CD14-positive monocyte (primary cell): ENCODE measurements at regions not wholly inside any gene's neighbourhood (a gene's known extent, or its start where the extent isn't known, plus 50 kb on each side); places are given as distances from the start of the nearest gene placed in this dataset.

Experiments used
- DNase-seq, 3 donors: peaks; one replicate each; pipeline ENCODE4 v3.0.0-alpha.2; 2011 to 2022
- H2AFZ ChIP-seq: 2 replicates; pipeline ENCODE4 v1.6.0; 2012; ENCODE audit warnings: mild to moderate bottlenecking, low read depth, low read length, inconsistent platforms; ENCODE audit not compliant: insufficient read depth, poor library complexity, severe bottlenecking
- H3K27ac ChIP-seq, 2 donors: 1 replicate in 1 of 2; 2 replicates in 1 of 2; pipeline ENCODE4 v1.5.1; 2012 to 2013; ENCODE audit warnings: low read length in 2 of 2, control low read depth in 1 of 2, inconsistent platforms in 1 of 2, low read depth in 1 of 2, mild to moderate bottlenecking in 1 of 2
- H3K27me3 ChIP-seq, 2 donors: one replicate each; pipeline versions ENCODE4 v1.6.0 to v1.6.1; 2011 to 2013; ENCODE audit warnings: low read length in 2 of 2; ENCODE audit not compliant: control insufficient read depth in 2 of 2, insufficient read depth in 2 of 2
- H3K36me3 ChIP-seq, 2 donors: replicated peaks in 1 of 2; 1 replicate in 1 of 2; 2 replicates in 1 of 2; pipeline versions ENCODE4 v1.5.1 to v1.6.1; 2012 to 2013; ENCODE audit warnings: low read length in 2 of 2, control low read depth in 1 of 2, inconsistent platforms in 1 of 2, mild to moderate bottlenecking in 1 of 2; ENCODE audit not compliant: insufficient read depth in 2 of 2, control insufficient read depth in 1 of 2
- H3K4me1 ChIP-seq, 2 donors: 1 replicate in 1 of 2; 2 replicates in 1 of 2; pipeline versions ENCODE4 v1.5.1 to v1.6.1; 2012 to 2013; ENCODE audit warnings: low read length in 2 of 2, control low read depth in 1 of 2, inconsistent platforms in 1 of 2, mild to moderate bottlenecking in 1 of 2, moderate library complexity in 1 of 2; ENCODE audit not compliant: insufficient read depth in 2 of 2, control insufficient read depth in 1 of 2
- H3K4me2 ChIP-seq: replicated peaks from 2 replicates; pipeline ENCODE3; 2012; ENCODE audit warnings: low read length, moderate library complexity, mild to moderate bottlenecking; ENCODE audit not compliant: poor library complexity, severe bottlenecking; ENCODE audit errors: extremely low read depth
- H3K4me3 ChIP-seq, 3 experiments: fragments of 200-600 bp in 1 of 3; sonication (generic) in 1 of 3; replicated peaks in 1 of 3; 1 replicate in 2 of 3; 2 replicates in 1 of 3; pipeline ENCODE4 v1.5.1; 2011 to 2013; ENCODE audit warnings: low read length in 3 of 3, mild to moderate bottlenecking in 3 of 3, control low read depth in 2 of 3, low read depth in 2 of 3, inconsistent platforms in 1 of 3, moderate library complexity in 1 of 3
- H3K79me2 ChIP-seq: 2 replicates; pipeline ENCODE4 v1.6.0; 2012; ENCODE audit warnings: mild to moderate bottlenecking, control low read depth, inconsistent platforms, low read length, moderate library complexity; ENCODE audit not compliant: insufficient read depth
- H3K9ac ChIP-seq: 2 replicates; pipeline ENCODE4 v1.6.0; 2017; ENCODE audit warnings: low read length, mild to moderate bottlenecking; ENCODE audit not compliant: insufficient read depth, poor library complexity, severe bottlenecking
- H3K9me3 ChIP-seq, 2 donors: replicated peaks in 1 of 2; 1 replicate in 1 of 2; 2 replicates in 1 of 2; pipeline versions ENCODE4 v1.5.1 to v1.6.1; 2012 to 2013; ENCODE audit warnings: low read length in 2 of 2, control low read depth in 1 of 2; ENCODE audit not compliant: control insufficient read depth in 1 of 2, insufficient read depth in 1 of 2
- H4K20me1 ChIP-seq: 2 replicates; pipeline ENCODE4 v1.6.0; 2012; ENCODE audit warnings: mild to moderate bottlenecking, low read length, control low read depth, moderate library complexity; ENCODE audit not compliant: insufficient read depth
- H3K27ac Mint-ChIP-seq, 7 donors: one replicate each; pipeline ENCODE4 v1.8.0; 2020; ENCODE audit warnings: mild to moderate bottlenecking in 7 of 7, mixed read lengths in 7 of 7, moderate library complexity in 6 of 7, inconsistent platforms in 2 of 7
- H3K27me3 Mint-ChIP-seq, 3 donors: one replicate each; pipeline ENCODE4 v1.8.0; 2021 to 2022; ENCODE audit warnings: low read depth in 3 of 3, mild to moderate bottlenecking in 3 of 3, mixed read lengths in 3 of 3, moderate library complexity in 3 of 3, inconsistent platforms in 1 of 3
- H3K36me3 Mint-ChIP-seq, 2 donors: one replicate each; pipeline ENCODE4 v1.8.0; 2020; ENCODE audit warnings: mixed read lengths in 2 of 2, inconsistent platforms in 1 of 2, mild to moderate bottlenecking in 1 of 2
- H3K4me1 Mint-ChIP-seq: one replicate; pipeline ENCODE4 v1.8.0; 2020; ENCODE audit warnings: mild to moderate bottlenecking, mixed read lengths
- H3K4me3 Mint-ChIP-seq, 2 donors: one replicate each; pipeline ENCODE4 v1.8.0; 2020; ENCODE audit warnings: mild to moderate bottlenecking in 2 of 2, mixed read lengths in 2 of 2, moderate library complexity in 1 of 2
- H3K9me3 Mint-ChIP-seq, 7 donors: one replicate each; pipeline ENCODE4 v1.8.0; 2020 to 2022; ENCODE audit warnings: mixed read lengths in 7 of 7, mild to moderate bottlenecking in 6 of 7, moderate library complexity in 6 of 7, inconsistent platforms in 2 of 7
- WGBS: methylation state at CpG from one replicate; pipeline ENCODE4 v1.1.5; 2013; ENCODE audit warnings: missing lambda C conversion rate; ENCODE audit not compliant: insufficient coverage; 5-methylcytosine and 5-hydroxymethylcytosine counted together
- intact Hi-C, 2 donors: fragments of 100-400 bp; cut with micrococcal nuclease; formaldehyde crosslinking; loops; one replicate each; pipeline versions ENCODE4 v1.15.0 to v1.15.1; 2023
- TF ChIP-seq, protein P1 (sequence below): fragments of 200-600 bp; IDR thresholded peaks from one replicate; pipeline ENCODE4 v1.8.0; 2022; ENCODE audit warnings: antibody characterized with exemption, mild to moderate bottlenecking

DNA sequence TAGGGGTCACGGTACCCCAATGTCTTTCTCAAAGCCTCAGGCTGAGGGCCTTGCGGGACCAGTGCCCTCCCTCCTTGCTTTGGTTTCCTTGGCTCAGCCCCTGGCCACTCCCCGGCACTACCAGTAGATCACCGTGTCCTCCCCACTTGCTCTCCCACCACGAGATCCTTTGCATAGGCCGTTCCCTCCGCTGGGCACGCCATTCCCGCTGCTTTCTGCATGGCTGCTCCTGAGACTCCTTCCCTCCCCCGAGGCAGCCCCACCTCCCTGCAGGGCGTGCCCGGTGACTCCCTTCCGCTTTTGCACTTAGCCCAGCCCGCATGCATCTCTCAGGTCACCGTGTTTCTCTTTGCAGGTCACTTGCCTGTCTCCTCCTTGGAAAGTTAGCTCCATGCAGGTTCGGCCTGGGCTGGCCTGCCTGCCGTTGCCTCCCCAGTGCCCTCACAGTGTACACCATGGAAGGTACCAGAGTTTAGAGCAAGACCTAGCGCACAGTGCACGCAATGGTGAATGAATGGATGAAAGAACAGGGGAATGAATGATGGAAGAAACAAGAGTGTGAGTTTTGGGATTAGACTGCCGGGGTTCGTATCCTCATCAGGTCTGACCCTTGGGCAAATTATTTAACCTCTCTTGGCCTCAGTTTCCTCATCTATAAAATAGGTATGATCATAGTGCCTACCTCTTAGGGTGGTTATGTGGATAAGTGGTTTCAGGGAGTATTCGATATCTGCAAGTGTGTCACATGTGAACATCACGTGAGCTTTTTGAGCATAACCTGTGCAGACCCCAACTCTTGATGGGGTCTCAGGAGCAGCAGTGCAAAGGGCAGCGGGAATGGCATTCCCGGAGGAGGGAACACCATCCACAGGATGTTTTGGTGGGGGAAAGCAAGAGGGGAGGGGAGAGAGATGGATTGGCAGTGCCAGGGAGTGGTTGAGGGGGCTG lies 214.3 kb downstream of the C9orf50 start:
- Histone ChIP-seq H3K4me1 (peaks cover 15 to 28% of the 10 kb centered on the region in 2 donors), H3K27me3 (no peaks in the 10 kb centered on the region), H3K4me3 (no peak overlapping the region), H3K36me3 (no peaks in the 10 kb centered on the region), H4K20me1 (no peaks in the 10 kb centered on the region), H3K4me2 (peak overlapping the region; percentile 29), H3K79me2 (no peaks in the 10 kb centered on the region), H3K27ac (peak overlapping the region in 1 of 2 donors; percentile 56), H3K9ac (no peak overlapping the region), H2AFZ (peak overlapping the region; percentile 17), H3K9me3 (no peaks in the 10 kb centered on the region)
- Mint-ChIP-seq H3K36me3 (no peaks in the 10 kb centered on the region), H3K9me3 (peaks cover 0 to 8% (median 4%) of the 10 kb centered on the region in 7 donors), H3K4me3 (peak overlapping the region in 1 of 2 donors; percentile 76), H3K27ac (peak overlapping the region in 6 of 7 donors; percentile 18 to 79 (median 54)), H3K27me3 (peaks cover 3 to 10% (median 8%) of the 10 kb centered on the region in 3 donors), H3K4me1 (peaks cover 20% of the 10 kb centered on the region)
- TF ChIP-seq, protein P1, sequence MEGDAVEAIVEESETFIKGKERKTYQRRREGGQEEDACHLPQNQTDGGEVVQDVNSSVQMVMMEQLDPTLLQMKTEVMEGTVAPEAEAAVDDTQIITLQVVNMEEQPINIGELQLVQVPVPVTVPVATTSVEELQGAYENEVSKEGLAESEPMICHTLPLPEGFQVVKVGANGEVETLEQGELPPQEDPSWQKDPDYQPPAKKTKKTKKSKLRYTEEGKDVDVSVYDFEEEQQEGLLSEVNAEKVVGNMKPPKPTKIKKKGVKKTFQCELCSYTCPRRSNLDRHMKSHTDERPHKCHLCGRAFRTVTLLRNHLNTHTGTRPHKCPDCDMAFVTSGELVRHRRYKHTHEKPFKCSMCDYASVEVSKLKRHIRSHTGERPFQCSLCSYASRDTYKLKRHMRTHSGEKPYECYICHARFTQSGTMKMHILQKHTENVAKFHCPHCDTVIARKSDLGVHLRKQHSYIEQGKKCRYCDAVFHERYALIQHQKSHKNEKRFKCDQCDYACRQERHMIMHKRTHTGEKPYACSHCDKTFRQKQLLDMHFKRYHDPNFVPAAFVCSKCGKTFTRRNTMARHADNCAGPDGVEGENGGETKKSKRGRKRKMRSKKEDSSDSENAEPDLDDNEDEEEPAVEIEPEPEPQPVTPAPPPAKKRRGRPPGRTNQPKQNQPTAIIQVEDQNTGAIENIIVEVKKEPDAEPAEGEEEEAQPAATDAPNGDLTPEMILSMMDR: no peak
- peak; percentile 31 to 39 (median 35) for DNase-seq
- 76% methylated on average over 17 of the region's 25 CpGs for WGBS
- intact Hi-C loops: no loop called here

- H3K4me2 ChIP-seq: no peak overlapping the region
- WGBS: 91% methylated on average over 4 of the region's 6 CpGs
- peak overlapping the region in 4 of 7 donors; percentile 18 to 75 (median 57) for H3K27ac Mint-ChIP-seq
- peaks cover 15 to 28% of the 10 kb centered on the region in 2 donors for H3K4me1 ChIP-seq
- peaks cover 20% of the 10 kb centered on the region for H3K4me1 Mint-ChIP-seq
- peaks cover 0 to 8% (median 4%) of the 10 kb centered on the region in 7 donors for H3K9me3 Mint-ChIP-seq
- no peaks in the 10 kb centered on the region for H3K79me2 ChIP-seq
- H3K4me3 ChIP-seq: no peak overlapping the region
- DNase-seq: no peak
- H3K36me3 ChIP-seq: no peaks in the 10 kb centered on the region
- TF ChIP-seq, protein P1: no peak
- intact Hi-C loops: no loop called here
- H3K9ac ChIP-seq: no peak overlapping the region
- no peaks in the 10 kb centered on the region for H4K20me1 ChIP-seq
- no peaks in the 10 kb centered on the region for H3K36me3 Mint-ChIP-seq
- no peak overlapping the region for H2AFZ ChIP-seq
- H3K27ac ChIP-seq: peak overlapping the region in 1 of 2 donors; percentile 56
- H3K27me3 Mint-ChIP-seq: peaks cover 3 to 10% (median 8%) of the 10 kb centered on the region in 3 donors
- no peak overlapping the region for H3K4me3 Mint-ChIP-seq
- H3K27me3 ChIP-seq: no peaks in the 10 kb centered on the region
- no peaks in the 10 kb centered on the region for H3K9me3 ChIP-seq
Measured at GRCh38 chr9:129405827-129406213, 215.1 kb downstream of the C9orf50 start.
